ENCODE measurements at regions not wholly inside any gene's neighbourhood (a gene's known extent, or its start where the extent isn't known, plus 50 kb on each side); places are given as distances from the start of the nearest gene placed in this dataset.

GRCh38 chr18:57991552-57991951 lies 52.5 kb upstream of the NEDD4L start:
- intact Hi-C loops (cut with micrococcal nuclease), result no loop called here

DNA sequence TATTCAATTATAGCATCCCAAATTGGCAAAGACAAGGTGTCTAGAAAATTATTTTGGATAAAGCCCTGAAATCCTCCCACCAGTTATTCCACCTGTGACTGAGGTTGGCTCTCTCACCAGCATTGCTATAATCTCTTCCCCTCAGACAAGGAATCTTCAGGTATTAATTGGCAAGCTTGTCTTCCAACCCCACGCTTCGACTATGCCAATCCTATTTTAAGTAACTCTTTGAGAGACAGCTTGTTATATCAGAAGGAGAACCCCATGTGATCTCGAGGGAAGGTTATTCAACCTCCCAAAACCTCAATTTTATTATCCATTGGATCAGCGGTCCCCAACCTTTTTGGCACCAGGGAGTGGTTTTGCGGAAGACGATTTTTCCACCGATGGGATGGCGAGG lies 54.5 kb upstream of the NEDD4L start:
- intact Hi-C loops (cut with micrococcal nuclease), result no loop called here

- intact Hi-C loops (cut with micrococcal nuclease), result no loop called here
Observed at GRCh38 chr18:57984490-57985115, 59.4 kb upstream of the NEDD4L start.

- intact Hi-C loops (cut with micrococcal nuclease), result no loop called here
Observed at GRCh38 chr18:57983965-57984364, 60.1 kb upstream of the NEDD4L start.

GRCh38 chr18:57983472-57983871 lies 60.6 kb upstream of the NEDD4L start:
- intact Hi-C loops (cut with micrococcal nuclease), result no loop called here

- intact Hi-C loops (cut with micrococcal nuclease), result no loop called here
Observed at GRCh38 chr18:57982372-57983021, 61.5 kb upstream of the NEDD4L start.

DNA sequence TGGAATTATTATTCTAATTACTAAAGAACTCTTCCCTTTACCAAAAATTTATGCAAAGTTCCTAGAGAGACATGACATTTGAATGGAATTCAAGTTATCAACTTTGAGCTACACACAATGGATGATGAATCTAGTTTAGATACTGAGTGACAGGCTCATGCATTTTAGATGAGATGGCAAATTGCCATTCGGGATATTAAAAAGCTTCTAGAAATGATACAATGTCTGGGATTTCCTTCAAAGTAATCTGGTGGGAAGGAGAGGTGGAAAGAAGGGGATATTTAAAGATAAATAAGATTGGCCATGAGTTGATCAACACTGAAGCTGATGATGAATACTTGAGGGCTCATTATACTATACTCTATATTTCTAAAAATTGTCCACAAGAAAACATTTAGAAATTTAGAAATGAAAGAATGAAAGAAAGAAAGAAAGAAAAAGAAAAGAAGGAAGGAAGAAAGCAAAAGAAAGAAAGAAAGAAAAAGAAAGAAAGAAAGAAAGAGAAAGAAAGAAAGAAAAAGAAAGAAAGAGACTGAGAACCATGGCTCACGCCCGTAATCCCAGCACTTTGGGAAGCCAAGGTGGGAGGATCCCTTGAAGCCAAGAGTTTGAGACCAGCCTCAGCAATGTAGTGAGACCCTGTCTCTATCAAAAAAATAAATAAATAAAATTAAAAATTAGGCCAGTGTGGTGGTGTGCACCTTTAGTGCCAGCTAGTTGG lies 62.6 kb upstream of the NEDD4L start:
- intact Hi-C loops (cut with micrococcal nuclease), result no loop called here

GRCh38 chr18:57980573-57981307 lies 63.3 kb upstream of the NEDD4L start:
- intact Hi-C loops (cut with micrococcal nuclease), result no loop called here

DNA sequence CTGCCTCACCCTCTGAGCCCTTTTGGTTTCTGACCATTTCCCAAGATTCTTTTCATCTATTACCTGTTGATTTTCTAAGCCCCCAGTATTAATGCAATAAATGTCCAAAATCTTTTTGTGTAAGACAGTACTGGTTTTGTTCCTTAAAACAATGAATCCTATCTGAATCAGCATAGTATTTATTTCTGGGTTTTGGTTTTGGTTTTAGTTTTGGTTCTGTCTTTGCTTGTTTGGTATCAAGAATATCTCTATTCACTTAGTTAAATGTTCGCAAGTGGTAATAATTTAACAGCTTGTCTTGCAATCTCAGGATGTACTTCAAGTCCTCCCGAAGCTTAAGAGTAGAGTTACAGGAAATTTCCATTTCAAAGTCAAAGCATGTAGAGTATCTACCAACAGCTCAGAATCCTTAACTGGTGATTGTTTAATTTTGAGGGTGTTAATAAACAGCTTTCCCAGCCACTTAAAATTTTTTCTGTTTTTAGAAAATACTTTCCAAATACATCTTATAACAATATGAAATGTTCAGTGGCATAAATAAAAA lies 67.7 kb upstream of the NEDD4L start:
- intact Hi-C loops (cut with micrococcal nuclease), result no loop called here

GRCh38 chr18:57975805-57976204 lies 68.2 kb upstream of the NEDD4L start:
- intact Hi-C loops (cut with micrococcal nuclease), result no loop called here

- intact Hi-C loops (cut with micrococcal nuclease), result no loop called here
Observed at GRCh38 chr18:57974585-57975265, 69.3 kb upstream of the NEDD4L start.

DNA sequence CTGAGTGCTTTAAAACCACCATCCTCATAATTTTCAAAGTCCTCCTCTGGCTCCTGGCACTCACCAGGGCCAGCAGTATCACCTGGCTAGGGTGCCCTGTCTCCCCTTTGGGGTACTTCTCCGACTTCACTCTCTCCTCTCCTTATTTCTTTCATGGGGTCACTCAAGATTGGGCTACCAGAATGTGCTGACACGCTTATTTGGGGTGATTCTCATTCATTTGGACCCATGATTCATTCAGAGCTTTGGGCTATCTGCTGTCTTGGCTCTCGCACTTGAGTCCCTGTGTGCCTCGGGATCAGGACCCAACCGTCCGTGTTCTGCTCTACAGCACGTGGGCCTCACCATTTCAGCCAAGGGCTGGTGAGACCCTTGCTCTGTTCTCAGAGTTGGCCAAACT lies 70.1 kb upstream of the NEDD4L start:
- intact Hi-C loops (cut with micrococcal nuclease), result no loop called here

GRCh38 chr18:57970356-57971095 lies 73.5 kb upstream of the NEDD4L start:
- intact Hi-C loops (cut with micrococcal nuclease), result no loop called here

GRCh38 chr18:57969824-57970223 lies 74.2 kb upstream of the NEDD4L start:
- intact Hi-C loops (cut with micrococcal nuclease), result no loop called here

- intact Hi-C loops (cut with micrococcal nuclease), result no loop called here
Observed at GRCh38 chr18:57965246-57965645, 78.8 kb upstream of the NEDD4L start.

DNA sequence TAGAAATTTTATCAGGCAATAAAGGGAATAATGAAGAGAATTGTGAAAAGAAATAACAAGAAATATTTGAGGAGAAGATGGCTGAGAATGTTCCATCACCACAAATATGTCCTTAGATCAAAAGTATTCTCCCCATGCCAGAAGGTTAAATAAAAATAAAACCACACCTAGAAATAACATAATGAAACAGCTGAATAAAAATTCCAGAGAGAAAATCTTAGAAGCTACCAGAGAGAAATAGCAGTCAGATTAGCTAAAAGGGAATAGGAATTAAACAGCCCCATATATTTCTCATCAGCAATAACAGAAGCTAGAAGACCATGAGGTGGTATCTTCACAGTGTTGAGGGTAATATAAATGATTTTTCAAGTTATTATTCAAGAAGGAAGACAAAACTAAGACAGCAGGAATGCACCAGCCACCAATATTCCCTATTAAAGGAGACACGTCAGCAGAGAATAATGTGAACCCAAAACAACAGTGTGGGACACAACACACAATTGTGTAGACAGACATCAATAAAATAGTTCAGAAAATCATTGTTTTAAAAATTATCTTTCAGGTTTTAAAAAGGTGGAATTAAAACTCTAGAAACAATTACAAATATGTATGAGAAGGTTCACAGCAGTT lies 82.0 kb upstream of the NEDD4L start:
- intact Hi-C loops (cut with micrococcal nuclease), result no loop called here

- intact Hi-C loops (cut with micrococcal nuclease), result no loop called here
Observed at GRCh38 chr18:57961411-57961810, 82.6 kb upstream of the NEDD4L start.

DNA sequence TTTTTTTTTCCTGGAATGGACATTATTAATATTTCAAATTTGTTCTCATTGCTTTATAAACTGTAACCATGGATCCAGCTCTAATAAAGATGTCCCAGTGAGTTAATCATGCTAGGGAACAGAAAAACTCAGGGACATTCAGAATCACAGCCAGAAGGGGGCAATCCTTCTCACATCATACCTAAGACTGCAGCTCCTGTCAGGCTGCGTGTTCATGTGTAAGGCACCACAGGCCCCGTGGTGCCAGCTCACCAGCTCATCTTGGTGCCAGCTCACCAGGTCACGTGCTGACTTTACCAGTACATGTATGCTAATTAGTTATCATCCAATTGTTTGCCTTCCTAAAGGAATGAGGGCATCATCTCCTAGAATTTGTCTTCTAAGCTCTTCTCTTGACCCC lies 84.7 kb upstream of the NEDD4L start:
- intact Hi-C loops (cut with micrococcal nuclease), result no loop called here

DNA sequence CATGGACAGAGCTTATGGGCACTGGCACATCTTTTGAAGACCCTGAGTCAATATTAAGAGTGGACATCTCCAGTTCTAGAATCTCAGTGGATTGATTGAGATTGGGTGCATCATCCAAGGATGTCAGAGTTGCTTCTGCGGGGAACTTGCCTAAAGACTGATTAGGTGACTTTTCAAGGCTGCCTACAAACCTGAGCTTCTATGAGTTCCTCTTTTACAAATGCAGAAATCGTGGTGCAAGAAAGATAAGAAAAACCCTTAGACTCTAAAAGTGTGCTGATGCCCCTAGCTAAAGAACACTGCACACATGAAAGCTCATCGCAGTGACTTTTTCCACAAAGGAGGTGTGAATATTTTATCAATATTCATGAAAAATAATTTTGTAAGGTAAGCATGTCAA lies 86.8 kb upstream of the NEDD4L start:
- intact Hi-C loops (cut with micrococcal nuclease), result no loop called here

- intact Hi-C loops (cut with micrococcal nuclease), result no loop called here
Observed at GRCh38 chr18:57956491-57956890, 87.5 kb upstream of the NEDD4L start.

Data from T-helper 2 cell treated with Interferon-gamma antibody and Interleukin-4, amounts not matched to agents 100 ng/mL and 5 ng/mL, for 36 hours (primary cell).